22Rv1 (cell line): ENCODE measurements at regions not wholly inside any gene's neighbourhood (a gene's known extent, or its start where the extent isn't known, plus 50 kb on each side); places are given as distances from the start of the nearest gene placed in this dataset.

Experiments
- ZFX ChIP-seq: fragments of 450-650 bp; IDR thresholded peaks from 2 replicates; pipeline ENCODE4 v1.6.1; 2017; ENCODE audit warnings: antibody characterized with exemption, borderline replicate concordance
- TF ChIP-seq, protein P1 (sequence below): fragments of 450-650 bp; IDR thresholded peaks from 2 replicates; pipeline ENCODE4 v1.5.1; 2017; ENCODE audit warnings: mild to moderate bottlenecking

DNA sequence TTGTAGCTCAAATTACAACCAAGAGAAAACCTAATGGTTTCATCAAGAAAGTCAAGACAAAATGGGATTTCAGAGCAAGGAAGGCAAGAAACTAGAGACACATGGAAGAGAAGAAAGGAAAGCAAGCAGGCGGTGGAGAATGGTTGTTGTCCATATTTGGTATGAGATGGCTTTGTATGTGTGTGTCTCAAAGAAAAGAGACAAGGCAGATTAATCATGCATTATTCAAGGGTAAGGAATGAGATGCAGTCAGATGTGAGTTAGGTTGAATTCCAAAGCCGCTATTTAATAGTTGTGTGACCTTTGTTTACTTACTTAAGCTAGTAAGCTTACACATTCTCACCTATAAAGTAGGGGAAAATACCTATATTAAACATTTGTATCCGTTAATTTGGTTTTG, 1029.6 kb downstream of the CDH11 start:
- TF ChIP-seq, protein P1, sequence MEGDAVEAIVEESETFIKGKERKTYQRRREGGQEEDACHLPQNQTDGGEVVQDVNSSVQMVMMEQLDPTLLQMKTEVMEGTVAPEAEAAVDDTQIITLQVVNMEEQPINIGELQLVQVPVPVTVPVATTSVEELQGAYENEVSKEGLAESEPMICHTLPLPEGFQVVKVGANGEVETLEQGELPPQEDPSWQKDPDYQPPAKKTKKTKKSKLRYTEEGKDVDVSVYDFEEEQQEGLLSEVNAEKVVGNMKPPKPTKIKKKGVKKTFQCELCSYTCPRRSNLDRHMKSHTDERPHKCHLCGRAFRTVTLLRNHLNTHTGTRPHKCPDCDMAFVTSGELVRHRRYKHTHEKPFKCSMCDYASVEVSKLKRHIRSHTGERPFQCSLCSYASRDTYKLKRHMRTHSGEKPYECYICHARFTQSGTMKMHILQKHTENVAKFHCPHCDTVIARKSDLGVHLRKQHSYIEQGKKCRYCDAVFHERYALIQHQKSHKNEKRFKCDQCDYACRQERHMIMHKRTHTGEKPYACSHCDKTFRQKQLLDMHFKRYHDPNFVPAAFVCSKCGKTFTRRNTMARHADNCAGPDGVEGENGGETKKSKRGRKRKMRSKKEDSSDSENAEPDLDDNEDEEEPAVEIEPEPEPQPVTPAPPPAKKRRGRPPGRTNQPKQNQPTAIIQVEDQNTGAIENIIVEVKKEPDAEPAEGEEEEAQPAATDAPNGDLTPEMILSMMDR: no peak
- no peak for TF ChIP-seq ZFX
